HuH-7.5 (cell line): ENCODE measurements at regions not wholly inside any gene's neighbourhood (a gene's known extent, or its start where the extent isn't known, plus 50 kb on each side); places are given as distances from the start of the nearest gene placed in this dataset.
A peak's percentile ranks its signal among the peaks of the same experiment; 100 is the strongest.

ENCODE experiments used
- DNase-seq: peaks from one replicate; pipeline ENCODE4 v3.0.0; 2011; ENCODE audit warnings: low spot score

DNA sequence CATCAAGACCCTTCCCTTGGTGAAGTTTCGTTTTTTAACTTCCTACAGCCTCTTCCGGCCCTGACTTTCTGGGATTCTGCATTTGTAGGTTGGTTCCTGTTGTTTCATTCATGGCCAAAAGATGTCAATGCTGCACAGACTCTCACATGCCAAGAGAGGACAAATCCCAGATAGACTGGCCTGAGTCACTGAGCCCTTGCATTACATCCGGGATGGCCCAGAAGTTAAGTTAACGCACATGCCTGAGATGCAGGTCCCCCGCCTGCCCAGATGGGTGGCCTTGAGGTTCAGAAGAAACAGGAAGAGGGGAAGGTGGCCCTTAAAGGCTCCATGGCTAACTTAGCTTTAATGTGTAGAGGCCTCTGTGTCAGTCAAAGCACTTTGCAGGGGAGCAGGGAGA is 51.6 kb upstream of the SRGAP3 start:
- DNase-seq = no peak

GRCh38 chr3:9301798-9302197 is 52.4 kb upstream of the SRGAP3 start:
- no peak for DNase-seq

GRCh38 chr3:9302425-9303181 is 53.2 kb upstream of the SRGAP3 start:
- peak; percentile 87 for DNase-seq

GRCh38 chr3:9308298-9308990 is 54.4 kb upstream of the THUMPD3 start:
- no peak for DNase-seq

DNA sequence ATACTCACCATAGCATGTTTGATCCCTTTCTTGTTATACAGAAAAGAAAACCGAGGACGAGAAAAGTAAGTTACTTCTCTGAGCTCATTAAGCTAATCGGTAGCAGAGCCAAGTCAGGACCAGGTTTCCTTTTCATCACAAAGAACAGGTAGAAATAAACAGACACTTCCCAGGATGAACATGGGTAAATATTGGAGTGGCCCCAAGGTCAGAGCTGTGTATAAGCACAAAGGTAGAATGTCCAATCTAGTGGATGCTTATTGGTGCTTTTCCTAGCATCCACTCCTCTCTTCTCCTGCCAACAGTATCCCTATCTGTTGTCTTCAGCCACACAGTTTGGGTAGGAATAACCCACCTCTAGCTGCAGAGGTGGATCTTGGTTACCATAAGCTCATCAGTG is 52.8 kb upstream of the THUMPD3 start:
- no peak for DNase-seq

DNA sequence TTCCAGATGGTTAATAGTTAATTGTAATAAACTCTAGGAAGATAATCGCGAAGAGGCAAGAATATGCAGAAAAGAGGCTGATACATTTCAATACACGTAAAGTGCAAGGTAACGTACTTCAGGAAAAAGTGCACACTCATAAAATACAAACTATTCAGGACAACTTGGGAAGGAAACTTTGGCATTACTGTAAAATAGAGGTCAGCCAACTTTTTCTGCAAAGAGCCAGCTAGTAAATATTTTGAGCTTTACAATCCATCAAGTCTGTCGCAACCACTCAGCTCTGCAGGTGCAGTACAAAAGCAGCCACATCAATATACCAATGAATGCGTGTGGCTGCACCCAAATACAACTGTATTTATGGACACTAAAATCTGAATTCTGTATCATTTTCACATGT is 51.6 kb upstream of the THUMPD3 start:
- DNase-seq = no peak
